NCI-H460 (cell line): ENCODE measurements at regions not wholly inside any gene's neighbourhood (a gene's known extent, or its start where the extent isn't known, plus 50 kb on each side); places are given as distances from the start of the nearest gene placed in this dataset.
"Not testable (repeated sequence)": the region's sequence is repeated elsewhere in the genome, so short reads cannot be mapped to it uniquely, and the experiment has no call there.

ENCODE experiments used
- DNase-seq: peaks from one replicate; pipeline ENCODE4 v3.0.0-alpha.2; 2016; ENCODE audit warnings: low read depth; ENCODE audit errors: extremely low read depth

- DNase-seq, result peak; percentile 58
Measured at GRCh38 chr14:59028476-59029202, 159.8 kb upstream of the DAAM1 start.

- no peak for DNase-seq
Measured at GRCh38 chr14:59032826-59033225, 155.6 kb upstream of the DAAM1 start.

GRCh38 chr14:59036134-59036533 is 152.3 kb upstream of the DAAM1 start:
- DNase-seq, result no peak

GRCh38 chr14:59037086-59037485 is 151.4 kb upstream of the DAAM1 start:
- DNase-seq, result no peak

- DNase-seq, result no peak
Measured at GRCh38 chr14:59037620-59038019, 150.8 kb upstream of the DAAM1 start.

GRCh38 chr14:59038746-59039145 is 149.7 kb upstream of the DAAM1 start:
- DNase-seq, result no peak

GRCh38 chr14:59041308-59041707 is 147.2 kb upstream of the DAAM1 start:
- no peak for DNase-seq

GRCh38 chr14:59044707-59045106 is 143.8 kb upstream of the DAAM1 start:
- no peak for DNase-seq

- no peak for DNase-seq
Measured at GRCh38 chr14:59046746-59047145, 141.7 kb upstream of the DAAM1 start.

GRCh38 chr14:59055006-59055405 is 133.5 kb upstream of the DAAM1 start:
- no peak for DNase-seq

- DNase-seq, result peak; percentile 32
Measured at GRCh38 chr14:59055439-59056045, 132.9 kb upstream of the DAAM1 start.

- no peak for DNase-seq
Measured at GRCh38 chr14:59057551-59057950, 130.9 kb upstream of the DAAM1 start.

- not testable (repeated sequence) for DNase-seq
Measured at GRCh38 chr14:59058776-59059175, 129.7 kb upstream of the DAAM1 start.

GRCh38 chr14:59060841-59061240 is 127.6 kb upstream of the DAAM1 start:
- DNase-seq, result no peak

- DNase-seq, result no peak
Measured at GRCh38 chr14:59061292-59061691, 127.2 kb upstream of the DAAM1 start.

GRCh38 chr14:59063259-59063658 is 125.2 kb upstream of the DAAM1 start:
- DNase-seq, result no peak

GRCh38 chr14:59067127-59067894 is 121.2 kb upstream of the DAAM1 start:
- no peak for DNase-seq

- no peak for DNase-seq
Measured at GRCh38 chr14:59069163-59069854, 119.2 kb upstream of the DAAM1 start.

- no peak for DNase-seq
Measured at GRCh38 chr14:59075506-59075905, 113.0 kb upstream of the DAAM1 start.

GRCh38 chr14:59081720-59082119 is 106.7 kb upstream of the DAAM1 start:
- DNase-seq, result peak; percentile 5

GRCh38 chr14:59085207-59085739 is 103.2 kb upstream of the DAAM1 start:
- DNase-seq, result no peak
